ENCODE measurements at regions not wholly inside any gene's neighbourhood (a gene's known extent, or its start where the extent isn't known, plus 50 kb on each side); places are given as distances from the start of the nearest gene placed in this dataset.

- H3K27me3 Mint-ChIP-seq (ENCODE audit: low read depth), result no peaks in the 10 kb centered on the region
- DNase-seq (no peak), ATAC-seq (no peak)
- no peak overlapping the region for H3K4me3 Mint-ChIP-seq
- H3K9me3 Mint-ChIP-seq, result no peaks in the 10 kb centered on the region
- no peaks in the 10 kb centered on the region for H3K36me3 Mint-ChIP-seq (ENCODE audit: insufficient read depth)
- peaks cover 24% of the 10 kb centered on the region for H3K4me1 Mint-ChIP-seq (ENCODE audit: low read depth)
Measured at GRCh38 chr21:43364261-43364510, 62.7 kb downstream of the SIK1 start.

GRCh38 chr21:43363506-43364260 lies 63.2 kb downstream of the SIK1 start:
- no peaks in the 10 kb centered on the region for H3K36me3 Mint-ChIP-seq (ENCODE audit: insufficient read depth)
- H3K27me3 Mint-ChIP-seq (ENCODE audit: low read depth), result no peaks in the 10 kb centered on the region
- no peak for ATAC-seq

GRCh38 chr21:43362915-43363314 lies 64.0 kb downstream of the SIK1 start:
- DNase-seq (no peak), ATAC-seq (no peak)
- Mint-ChIP-seq H3K36me3 (ENCODE audit: insufficient read depth) (no peaks in the 10 kb centered on the region), H3K9me3 (no peaks in the 10 kb centered on the region), H3K27me3 (ENCODE audit: low read depth) (no peaks in the 10 kb centered on the region), H3K4me1 (ENCODE audit: low read depth) (peaks cover 22% of the 10 kb centered on the region), H3K4me3 (peak overlapping the region; percentile 73)

More at GRCh38 chr21:43363506-43364260, 63.2 kb downstream of the SIK1 start:
- Mint-ChIP-seq H3K4me3 (no peak overlapping the region), H3K9me3 (no peaks in the 10 kb centered on the region), H3K4me1 (ENCODE audit: low read depth) (peaks cover 22% of the 10 kb centered on the region)
- DNase-seq, result no peak

GRCh38 chr21:43362321-43362791 lies 64.6 kb downstream of the SIK1 start:
- Mint-ChIP-seq H3K36me3 (ENCODE audit: insufficient read depth) (no peaks in the 10 kb centered on the region), H3K27me3 (ENCODE audit: low read depth) (no peaks in the 10 kb centered on the region), H3K9me3 (no peaks in the 10 kb centered on the region), H3K4me1 (ENCODE audit: low read depth) (peaks cover 22% of the 10 kb centered on the region), H3K4me3 (peak overlapping the region; percentile 73)
- DNase-seq (peak; percentile 76), ATAC-seq (peak; percentile 87 to 91)

GRCh38 chr21:43361493-43362296 lies 65.2 kb downstream of the SIK1 start:
- Mint-ChIP-seq H3K36me3 (ENCODE audit: insufficient read depth) (no peaks in the 10 kb centered on the region), H3K4me3 (peak overlapping the region; percentile 73), H3K4me1 (ENCODE audit: low read depth) (peaks cover 22% of the 10 kb centered on the region), H3K9me3 (no peaks in the 10 kb centered on the region), H3K27me3 (ENCODE audit: low read depth) (no peaks in the 10 kb centered on the region)
- DNase-seq, result peak; percentile 23
- ATAC-seq, result peak; percentile 55 to 58

GRCh38 chr21:43361127-43361492 lies 65.8 kb downstream of the SIK1 start:
- Mint-ChIP-seq H3K9me3 (no peaks in the 10 kb centered on the region), H3K27me3 (ENCODE audit: low read depth) (no peaks in the 10 kb centered on the region), H3K4me3 (peak overlapping the region; percentile 73), H3K4me1 (ENCODE audit: low read depth) (peaks cover 22% of the 10 kb centered on the region), H3K36me3 (ENCODE audit: insufficient read depth) (no peaks in the 10 kb centered on the region)
- peak in 1 of 2 donors; percentile 28 for ATAC-seq
- no peak for DNase-seq

- Mint-ChIP-seq H3K36me3 (ENCODE audit: insufficient read depth) (no peaks in the 10 kb centered on the region), H3K4me3 (no peak overlapping the region), H3K27me3 (ENCODE audit: low read depth) (no peaks in the 10 kb centered on the region), H3K4me1 (ENCODE audit: low read depth) (peaks cover 22% of the 10 kb centered on the region), H3K9me3 (no peaks in the 10 kb centered on the region)
- ATAC-seq, result no peak
- DNase-seq, result no peak
Measured at GRCh38 chr21:43360441-43361126, 66.3 kb downstream of the SIK1 start.

GRCh38 chr21:43358940-43359822 lies 67.8 kb downstream of the SIK1 start:
- Mint-ChIP-seq H3K27me3 (ENCODE audit: low read depth) (no peaks in the 10 kb centered on the region), H3K36me3 (ENCODE audit: insufficient read depth) (no peaks in the 10 kb centered on the region), H3K9me3 (no peaks in the 10 kb centered on the region), H3K4me3 (no peak overlapping the region), H3K4me1 (ENCODE audit: low read depth) (peaks cover 24% of the 10 kb centered on the region)
- DNase-seq (no peak), ATAC-seq (no peak)

- Mint-ChIP-seq H3K4me3 (no peak overlapping the region), H3K4me1 (ENCODE audit: low read depth) (peaks cover 20% of the 10 kb centered on the region), H3K36me3 (ENCODE audit: insufficient read depth) (no peaks in the 10 kb centered on the region), H3K9me3 (no peaks in the 10 kb centered on the region), H3K27me3 (ENCODE audit: low read depth) (no peaks in the 10 kb centered on the region)
- DNase-seq (no peak), ATAC-seq (no peak)
Measured at GRCh38 chr21:43357715-43358430, 69.1 kb downstream of the SIK1 start.

- Mint-ChIP-seq H3K27me3 (ENCODE audit: low read depth) (no peaks in the 10 kb centered on the region), H3K4me3 (no peak overlapping the region), H3K9me3 (no peaks in the 10 kb centered on the region), H3K36me3 (ENCODE audit: insufficient read depth) (no peaks in the 10 kb centered on the region), H3K4me1 (ENCODE audit: low read depth) (peaks cover 4% of the 10 kb centered on the region)
- no peak for ATAC-seq
- DNase-seq, result no peak
Measured at GRCh38 chr21:43355925-43356289, 71.0 kb downstream of the SIK1 start.

- peaks cover 4% of the 10 kb centered on the region for H3K4me1 Mint-ChIP-seq (ENCODE audit: low read depth)
- H3K9me3 Mint-ChIP-seq, result no peaks in the 10 kb centered on the region
- no peak for DNase-seq
- no peaks in the 10 kb centered on the region for H3K27me3 Mint-ChIP-seq (ENCODE audit: low read depth)
- no peak overlapping the region for H3K4me3 Mint-ChIP-seq
- H3K36me3 Mint-ChIP-seq (ENCODE audit: insufficient read depth), result no peaks in the 10 kb centered on the region
- no peak for ATAC-seq
Measured at GRCh38 chr21:43355266-43355924, 71.5 kb downstream of the SIK1 start.

GRCh38 chr21:43354666-43355065 lies 72.3 kb downstream of the SIK1 start:
- DNase-seq, result no peak
- H3K36me3 Mint-ChIP-seq (ENCODE audit: insufficient read depth), result no peaks in the 10 kb centered on the region
- no peak overlapping the region for H3K4me3 Mint-ChIP-seq
- ATAC-seq, result no peak
- H3K27me3 Mint-ChIP-seq (ENCODE audit: low read depth), result no peaks in the 10 kb centered on the region
- H3K9me3 Mint-ChIP-seq, result no peaks in the 10 kb centered on the region
- H3K4me1 Mint-ChIP-seq (ENCODE audit: low read depth), result peaks cover 4% of the 10 kb centered on the region

GRCh38 chr21:43354026-43354420 lies 72.9 kb downstream of the SIK1 start:
- Mint-ChIP-seq H3K4me3 (no peak overlapping the region), H3K36me3 (ENCODE audit: insufficient read depth) (no peaks in the 10 kb centered on the region), H3K4me1 (ENCODE audit: low read depth) (peaks cover 4% of the 10 kb centered on the region), H3K27me3 (ENCODE audit: low read depth) (no peaks in the 10 kb centered on the region), H3K9me3 (no peaks in the 10 kb centered on the region)
- DNase-seq (no peak), ATAC-seq (no peak)
